ENCODE measurements at regions not wholly inside any gene's neighbourhood (a gene's known extent, or its start where the extent isn't known, plus 50 kb on each side); places are given as distances from the start of the nearest gene placed in this dataset.

GRCh38 chr6:43907789-43908472 lies 137.9 kb downstream of the VEGFA start:
- TF ChIP-seq CTCF (conservative IDR thresholded peaks at IDR 0.05), result no peak
- no peak overlapping the region for H3K27ac ChIP-seq

- TF ChIP-seq CTCF (conservative IDR thresholded peaks at IDR 0.05), result no peak
Observed at GRCh38 chr6:43907312-43907711, 137.3 kb downstream of the VEGFA start.

GRCh38 chr6:43904311-43905123 lies 134.5 kb downstream of the VEGFA start:
- H3K27ac ChIP-seq, result no peak overlapping the region
- TF ChIP-seq CTCF (conservative IDR thresholded peaks at IDR 0.05), result no peak

More at GRCh38 chr6:43907312-43907711, 137.3 kb downstream of the VEGFA start:
- H3K27ac ChIP-seq, result no peak overlapping the region

GRCh38 chr6:43903739-43904290 lies 133.8 kb downstream of the VEGFA start:
- no peak for TF ChIP-seq CTCF (conservative IDR thresholded peaks at IDR 0.05)
- no peak overlapping the region for H3K27ac ChIP-seq

GRCh38 chr6:43901733-43902230 lies 131.8 kb downstream of the VEGFA start:
- H3K27ac ChIP-seq, result peak overlapping the region; percentile 87
- no peak for TF ChIP-seq CTCF (conservative IDR thresholded peaks at IDR 0.05)

GRCh38 chr6:43900916-43901732 lies 131.1 kb downstream of the VEGFA start:
- no peak for TF ChIP-seq CTCF (conservative IDR thresholded peaks at IDR 0.05)
- peak overlapping the region; percentile 87 for H3K27ac ChIP-seq

All from VCaP (cell line).